ENCODE measurements at regions not wholly inside any gene's neighbourhood (a gene's known extent, or its start where the extent isn't known, plus 50 kb on each side); places are given as distances from the start of the nearest gene placed in this dataset.

DNA sequence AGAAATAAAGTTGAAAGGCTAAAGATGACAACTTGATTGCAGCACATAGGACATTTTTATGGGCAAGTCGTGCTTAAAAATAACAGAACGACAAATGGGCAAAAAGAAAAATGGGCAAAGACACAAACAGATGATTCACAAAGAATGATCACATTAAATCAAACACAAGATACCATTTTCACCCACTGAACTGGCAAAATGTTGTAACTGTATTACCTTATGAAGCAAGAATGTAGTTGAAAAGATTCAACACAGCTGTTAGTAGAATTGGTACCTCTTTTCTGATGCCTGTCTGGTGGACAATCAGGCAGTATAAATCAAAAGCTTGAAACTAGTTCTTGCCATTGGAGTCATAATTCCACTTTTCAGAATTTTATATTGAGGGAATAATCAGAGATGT, 81.0 kb upstream of the PALM2AKAP2 start (continued):
- TF ChIP-seq, protein P1, sequence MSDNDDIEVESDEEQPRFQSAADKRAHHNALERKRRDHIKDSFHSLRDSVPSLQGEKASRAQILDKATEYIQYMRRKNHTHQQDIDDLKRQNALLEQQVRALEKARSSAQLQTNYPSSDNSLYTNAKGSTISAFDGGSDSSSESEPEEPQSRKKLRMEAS (IDR thresholded peaks at IDR 0.05): no peak

GRCh38 chr9:109704546-109704945, 75.5 kb upstream of the PALM2AKAP2 start:
- H3K27me3 ChIP-seq (ENCODE audit: control insufficient read depth in 4 of 4, insufficient read depth in 4 of 4, low read length in 3 of 4): no peaks in the 10 kb centered on the region
- no peaks in the 10 kb centered on the region for H3K36me3 ChIP-seq (ENCODE audit: control insufficient read depth in 4 of 4, insufficient read depth in 3 of 4, low read depth in 1 of 4, low read length in 3 of 4)
- H3K4me3 ChIP-seq (ENCODE audit: low read depth in 1 of 3, low read length in 3 of 3): no peak overlapping the region
- no peak for TF ChIP-seq EGR1 (IDR thresholded peaks at IDR 0.05; ENCODE audit: low read depth in 2 of 2)
- TF ChIP-seq, protein P2, sequence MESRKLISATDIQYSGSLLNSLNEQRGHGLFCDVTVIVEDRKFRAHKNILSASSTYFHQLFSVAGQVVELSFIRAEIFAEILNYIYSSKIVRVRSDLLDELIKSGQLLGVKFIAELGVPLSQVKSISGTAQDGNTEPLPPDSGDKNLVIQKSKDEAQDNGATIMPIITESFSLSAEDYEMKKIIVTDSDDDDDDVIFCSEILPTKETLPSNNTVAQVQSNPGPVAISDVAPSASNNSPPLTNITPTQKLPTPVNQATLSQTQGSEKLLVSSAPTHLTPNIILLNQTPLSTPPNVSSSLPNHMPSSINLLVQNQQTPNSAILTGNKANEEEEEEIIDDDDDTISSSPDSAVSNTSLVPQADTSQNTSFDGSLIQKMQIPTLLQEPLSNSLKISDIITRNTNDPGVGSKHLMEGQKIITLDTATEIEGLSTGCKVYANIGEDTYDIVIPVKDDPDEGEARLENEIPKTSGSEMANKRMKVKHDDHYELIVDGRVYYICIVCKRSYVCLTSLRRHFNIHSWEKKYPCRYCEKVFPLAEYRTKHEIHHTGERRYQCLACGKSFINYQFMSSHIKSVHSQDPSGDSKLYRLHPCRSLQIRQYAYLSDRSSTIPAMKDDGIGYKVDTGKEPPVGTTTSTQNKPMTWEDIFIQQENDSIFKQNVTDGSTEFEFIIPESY (IDR thresholded peaks at IDR 0.05): no peak
- no peak for TF ChIP-seq HNF4G (IDR thresholded peaks at IDR 0.05)
- TF ChIP-seq, protein P3, sequence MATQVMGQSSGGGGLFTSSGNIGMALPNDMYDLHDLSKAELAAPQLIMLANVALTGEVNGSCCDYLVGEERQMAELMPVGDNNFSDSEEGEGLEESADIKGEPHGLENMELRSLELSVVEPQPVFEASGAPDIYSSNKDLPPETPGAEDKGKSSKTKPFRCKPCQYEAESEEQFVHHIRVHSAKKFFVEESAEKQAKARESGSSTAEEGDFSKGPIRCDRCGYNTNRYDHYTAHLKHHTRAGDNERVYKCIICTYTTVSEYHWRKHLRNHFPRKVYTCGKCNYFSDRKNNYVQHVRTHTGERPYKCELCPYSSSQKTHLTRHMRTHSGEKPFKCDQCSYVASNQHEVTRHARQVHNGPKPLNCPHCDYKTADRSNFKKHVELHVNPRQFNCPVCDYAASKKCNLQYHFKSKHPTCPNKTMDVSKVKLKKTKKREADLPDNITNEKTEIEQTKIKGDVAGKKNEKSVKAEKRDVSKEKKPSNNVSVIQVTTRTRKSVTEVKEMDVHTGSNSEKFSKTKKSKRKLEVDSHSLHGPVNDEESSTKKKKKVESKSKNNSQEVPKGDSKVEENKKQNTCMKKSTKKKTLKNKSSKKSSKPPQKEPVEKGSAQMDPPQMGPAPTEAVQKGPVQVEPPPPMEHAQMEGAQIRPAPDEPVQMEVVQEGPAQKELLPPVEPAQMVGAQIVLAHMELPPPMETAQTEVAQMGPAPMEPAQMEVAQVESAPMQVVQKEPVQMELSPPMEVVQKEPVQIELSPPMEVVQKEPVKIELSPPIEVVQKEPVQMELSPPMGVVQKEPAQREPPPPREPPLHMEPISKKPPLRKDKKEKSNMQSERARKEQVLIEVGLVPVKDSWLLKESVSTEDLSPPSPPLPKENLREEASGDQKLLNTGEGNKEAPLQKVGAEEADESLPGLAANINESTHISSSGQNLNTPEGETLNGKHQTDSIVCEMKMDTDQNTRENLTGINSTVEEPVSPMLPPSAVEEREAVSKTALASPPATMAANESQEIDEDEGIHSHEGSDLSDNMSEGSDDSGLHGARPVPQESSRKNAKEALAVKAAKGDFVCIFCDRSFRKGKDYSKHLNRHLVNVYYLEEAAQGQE (IDR thresholded peaks at IDR 0.05): no peak
- no peak for TF ChIP-seq NR2F2 (IDR thresholded peaks at IDR 0.05)
- no peak for TF ChIP-seq RAD21 (IDR thresholded peaks at IDR 0.05)
- TF ChIP-seq YY1 (IDR thresholded peaks at IDR 0.05): no peak
- TF ChIP-seq HNF4A (conservative IDR thresholded peaks at IDR 0.05): no peak
- TF ChIP-seq, protein P1 (IDR thresholded peaks at IDR 0.05): no peak
- TF ChIP-seq FOXA1 (IDR thresholded peaks at IDR 0.05): no peak
- no peak for TF ChIP-seq TAF1 (conservative IDR thresholded peaks at IDR 0.05)
- 88% methylated on average over 2 of the region's 2 CpGs for WGBS
- H3K9ac ChIP-seq (ENCODE audit: low read depth in 1 of 2, low read length in 2 of 2): no peak overlapping the region
- no peaks in the 10 kb centered on the region for H3K4me1 ChIP-seq (ENCODE audit: control insufficient read depth in 4 of 4, insufficient read depth in 4 of 4, low read length in 3 of 4)
- H3K27ac ChIP-seq (ENCODE audit: low read depth in 1 of 2, low read length in 2 of 2): no peak overlapping the region
- no peak for DNase-seq (ENCODE audit: low spot score)
- H3K9me3 ChIP-seq (ENCODE audit: control insufficient read depth in 4 of 4, low read length in 3 of 4): no peaks in the 10 kb centered on the region

DNA sequence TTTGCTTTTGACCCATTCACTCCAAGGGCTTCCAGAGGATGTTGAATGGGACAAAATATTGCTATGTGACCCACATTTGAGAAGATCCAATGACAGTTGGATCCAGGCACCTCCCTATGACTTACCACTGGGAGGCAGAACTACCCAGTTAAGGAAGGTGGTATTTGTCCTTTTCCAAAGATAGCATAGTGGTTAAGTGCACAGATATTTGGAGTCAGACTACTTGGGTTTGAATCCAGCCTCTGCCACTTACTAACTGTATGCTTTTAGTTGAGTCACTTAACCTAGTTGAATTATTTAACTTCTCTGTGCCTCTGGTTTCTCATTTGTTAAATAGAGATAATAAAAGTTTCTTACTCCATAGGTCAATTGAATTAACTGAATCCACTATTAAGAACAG, 74.5 kb upstream of the PALM2AKAP2 start:
- no peak overlapping the region for H3K27ac ChIP-seq (ENCODE audit: low read depth in 1 of 2, low read length in 2 of 2)
- H3K4me1 ChIP-seq (ENCODE audit: control insufficient read depth in 4 of 4, insufficient read depth in 4 of 4, low read length in 3 of 4): no peaks in the 10 kb centered on the region
- H3K36me3 ChIP-seq (ENCODE audit: control insufficient read depth in 4 of 4, insufficient read depth in 3 of 4, low read depth in 1 of 4, low read length in 3 of 4): no peaks in the 10 kb centered on the region
- TF ChIP-seq ATF3 (IDR thresholded peaks at IDR 0.05) (peak; percentile 66), FOXA2 (IDR thresholded peaks at IDR 0.05) (no peak), RAD21 (IDR thresholded peaks at IDR 0.05) (peak; percentile 75 to 86), CTCF (IDR thresholded peaks at IDR 0.05; ENCODE audit: low read depth, low read length, missing input control) (peak; percentile 40)
- TF ChIP-seq, protein P1 (IDR thresholded peaks at IDR 0.05): no peak
- no peaks in the 10 kb centered on the region for H3K9me3 ChIP-seq (ENCODE audit: control insufficient read depth in 4 of 4, low read length in 3 of 4)
- no peaks in the 10 kb centered on the region for H3K27me3 ChIP-seq (ENCODE audit: control insufficient read depth in 4 of 4, insufficient read depth in 4 of 4, low read length in 3 of 4)
- H3K4me3 ChIP-seq (ENCODE audit: low read depth in 1 of 3, low read length in 3 of 3): no peak overlapping the region
- H3K9ac ChIP-seq (ENCODE audit: low read depth in 1 of 2, low read length in 2 of 2): no peak overlapping the region
- DNase-seq (ENCODE audit: low spot score): no peak

Measured in liver (tissue), 8 donors.